Duodenal mucosa (tissue), 2 donors: ENCODE measurements at regions not wholly inside any gene's neighbourhood (a gene's known extent, or its start where the extent isn't known, plus 50 kb on each side); places are given as distances from the start of the nearest gene placed in this dataset.

ENCODE experiments used
- H3K27ac ChIP-seq: one replicate; pipeline ENCODE4 v1.7.0; 2013; ENCODE audit warnings: low read depth, low read length
- H3K27me3 ChIP-seq, 2 donors: one replicate each; pipeline ENCODE4 v1.7.0; 2013; ENCODE audit warnings: low read length in 2 of 2, control low read depth in 1 of 2; ENCODE audit not compliant: insufficient read depth in 2 of 2, control insufficient read depth in 1 of 2
- H3K36me3 ChIP-seq, 2 donors: one replicate each; pipeline ENCODE4 v1.7.0; 2013; ENCODE audit warnings: low read length in 2 of 2, control low read depth in 1 of 2; ENCODE audit not compliant: insufficient read depth in 2 of 2, control insufficient read depth in 1 of 2
- H3K4me1 ChIP-seq, 2 donors: one replicate each; pipeline ENCODE4 v1.7.0; 2013; ENCODE audit warnings: low read length in 2 of 2, control low read depth in 1 of 2; ENCODE audit not compliant: insufficient read depth in 2 of 2, control insufficient read depth in 1 of 2
- H3K4me3 ChIP-seq, 2 donors: one replicate each; pipeline ENCODE4 v1.7.0; 2013; ENCODE audit warnings: low read length in 2 of 2, low read depth in 1 of 2
- H3K9ac ChIP-seq, 2 donors: one replicate each; pipeline ENCODE4 v1.7.0; 2013; ENCODE audit warnings: low read length in 2 of 2, low read depth in 1 of 2
- H3K9me3 ChIP-seq, 2 donors: one replicate each; pipeline ENCODE4 v1.7.0; 2013; ENCODE audit warnings: low read length in 2 of 2, control low read depth in 1 of 2; ENCODE audit not compliant: control insufficient read depth in 1 of 2

- Histone ChIP-seq H3K4me3 (no peak overlapping the region), H3K9ac (no peak overlapping the region), H3K36me3 (no peaks in the 10 kb centered on the region), H3K27me3 (no peaks in the 10 kb centered on the region), H3K27ac (no peak overlapping the region), H3K4me1 (no peaks in the 10 kb centered on the region), H3K9me3 (peaks cover 3 to 10% of the 10 kb centered on the region in 2 donors)
Observed at GRCh38 chr1:4207842-4208692, 308.0 kb upstream of the C1orf174 start.

DNA sequence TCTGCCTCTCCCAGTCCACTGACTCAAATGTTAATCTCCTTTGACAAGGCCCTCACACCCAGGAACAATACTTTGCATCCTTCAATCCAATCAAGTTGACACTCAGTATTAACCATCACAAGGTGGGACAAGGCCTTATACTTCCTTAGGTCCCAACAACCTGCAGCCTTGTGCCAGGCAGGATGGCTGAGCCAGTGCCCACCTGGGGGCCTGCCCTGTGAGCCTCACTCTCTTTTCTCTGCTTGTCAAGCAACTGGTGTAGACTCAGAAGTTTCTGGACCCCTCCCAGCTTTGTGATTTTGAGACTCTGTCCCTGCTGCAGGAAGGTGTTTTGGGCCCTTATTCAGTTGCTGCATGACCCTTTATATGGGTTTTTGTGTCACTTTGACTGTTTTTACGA, 310.0 kb upstream of the C1orf174 start:
- Histone ChIP-seq H3K4me3 (no peak overlapping the region), H3K9me3 (peaks cover 0 to 7% of the 10 kb centered on the region in 2 donors), H3K36me3 (no peaks in the 10 kb centered on the region), H3K4me1 (no peaks in the 10 kb centered on the region), H3K9ac (no peak overlapping the region), H3K27me3 (no peaks in the 10 kb centered on the region), H3K27ac (no peak overlapping the region)

- H3K27me3 ChIP-seq = no peaks in the 10 kb centered on the region
- H3K36me3 ChIP-seq = no peaks in the 10 kb centered on the region
- no peaks in the 10 kb centered on the region for H3K4me1 ChIP-seq
- no peak overlapping the region for H3K27ac ChIP-seq
- no peak overlapping the region for H3K4me3 ChIP-seq
- H3K9me3 ChIP-seq = no peaks in the 10 kb centered on the region
- H3K9ac ChIP-seq = no peak overlapping the region
Observed at GRCh38 chr1:4212796-4213195, 312.7 kb upstream of the C1orf174 start.

GRCh38 chr1:4213366-4213973, 313.4 kb upstream of the C1orf174 start:
- H3K9ac ChIP-seq = no peak overlapping the region

GRCh38 chr1:4214826-4215225, 314.8 kb upstream of the C1orf174 start:
- no peaks in the 10 kb centered on the region for H3K36me3 ChIP-seq
- H3K27ac ChIP-seq = no peak overlapping the region
- H3K27me3 ChIP-seq = no peaks in the 10 kb centered on the region
- no peak overlapping the region for H3K9ac ChIP-seq
- H3K9me3 ChIP-seq = no peaks in the 10 kb centered on the region
- H3K4me3 ChIP-seq = no peak overlapping the region
- H3K4me1 ChIP-seq = no peaks in the 10 kb centered on the region

More at GRCh38 chr1:4213366-4213973, 313.4 kb upstream of the C1orf174 start:
- H3K36me3 ChIP-seq = no peaks in the 10 kb centered on the region
- H3K27me3 ChIP-seq = no peaks in the 10 kb centered on the region
- no peak overlapping the region for H3K4me3 ChIP-seq
- no peak overlapping the region for H3K27ac ChIP-seq
- H3K9me3 ChIP-seq = no peaks in the 10 kb centered on the region
- H3K4me1 ChIP-seq = no peaks in the 10 kb centered on the region

DNA sequence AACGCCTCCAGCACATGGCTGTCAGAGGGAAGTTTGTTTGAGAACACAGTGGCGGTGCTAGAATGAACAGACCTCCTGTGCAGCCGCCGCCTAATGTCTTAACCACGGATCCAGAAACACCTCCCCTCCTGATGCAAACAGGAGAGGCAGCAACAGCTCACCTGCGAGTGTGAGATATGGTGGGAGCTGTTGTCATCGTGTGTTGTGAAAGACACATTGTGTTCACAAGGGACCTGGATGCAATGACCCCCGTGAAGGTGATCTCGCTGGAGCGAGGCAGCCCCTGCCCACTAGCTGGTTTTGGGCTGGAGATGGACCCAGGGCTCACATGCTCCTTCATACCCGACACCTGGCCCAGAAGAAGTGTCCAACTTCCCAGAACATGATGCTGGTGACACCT, 315.3 kb upstream of the C1orf174 start:
- H3K9ac ChIP-seq = no peak overlapping the region
- no peaks in the 10 kb centered on the region for H3K4me1 ChIP-seq
- no peak overlapping the region for H3K4me3 ChIP-seq
- no peak overlapping the region for H3K27ac ChIP-seq
- no peaks in the 10 kb centered on the region for H3K9me3 ChIP-seq
- H3K27me3 ChIP-seq = no peaks in the 10 kb centered on the region
- H3K36me3 ChIP-seq = no peaks in the 10 kb centered on the region

DNA sequence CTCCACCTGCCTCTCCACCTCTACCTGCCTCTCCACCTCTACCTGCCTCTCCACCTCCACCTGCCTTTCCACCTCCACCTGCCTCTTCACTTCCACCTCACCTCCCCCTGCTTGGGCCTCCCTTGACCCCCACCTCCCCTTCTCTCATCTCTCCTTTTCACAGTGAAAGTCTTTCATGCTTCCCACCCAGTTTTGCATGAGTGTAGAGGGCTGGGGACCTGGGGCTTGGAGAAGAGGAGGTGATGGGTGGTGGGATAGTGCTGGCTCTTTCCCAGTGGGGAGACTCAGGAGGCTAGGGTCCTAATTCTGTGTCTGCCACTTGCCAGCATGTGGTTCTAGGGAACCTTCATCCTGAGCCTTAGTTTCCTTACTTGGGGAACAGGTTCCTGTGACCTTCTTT, 316.2 kb upstream of the C1orf174 start:
- Histone ChIP-seq H3K27ac (no peak overlapping the region), H3K36me3 (no peaks in the 10 kb centered on the region), H3K4me3 (no peak overlapping the region), H3K9me3 (no peaks in the 10 kb centered on the region), H3K27me3 (no peaks in the 10 kb centered on the region), H3K9ac (no peak overlapping the region), H3K4me1 (no peaks in the 10 kb centered on the region)

GRCh38 chr1:4218619-4219018, 318.5 kb upstream of the C1orf174 start:
- Histone ChIP-seq H3K4me3 (no peak overlapping the region), H3K4me1 (no peaks in the 10 kb centered on the region), H3K36me3 (no peaks in the 10 kb centered on the region), H3K9me3 (no peaks in the 10 kb centered on the region), H3K9ac (no peak overlapping the region), H3K27me3 (no peaks in the 10 kb centered on the region), H3K27ac (no peak overlapping the region)

GRCh38 chr1:4219111-4219510, 319.0 kb upstream of the C1orf174 start:
- no peaks in the 10 kb centered on the region for H3K36me3 ChIP-seq
- no peak overlapping the region for H3K4me3 ChIP-seq
- H3K27ac ChIP-seq = no peak overlapping the region
- no peak overlapping the region for H3K9ac ChIP-seq
- no peaks in the 10 kb centered on the region for H3K4me1 ChIP-seq
- no peaks in the 10 kb centered on the region for H3K27me3 ChIP-seq
- H3K9me3 ChIP-seq = no peaks in the 10 kb centered on the region

GRCh38 chr1:4219826-4220225, 319.8 kb upstream of the C1orf174 start:
- H3K9me3 ChIP-seq = no peaks in the 10 kb centered on the region
- H3K4me3 ChIP-seq = no peak overlapping the region
- H3K27ac ChIP-seq = no peak overlapping the region
- no peaks in the 10 kb centered on the region for H3K27me3 ChIP-seq
- H3K4me1 ChIP-seq = no peaks in the 10 kb centered on the region
- no peaks in the 10 kb centered on the region for H3K36me3 ChIP-seq
- no peak overlapping the region for H3K9ac ChIP-seq
